Right atrium auricular region (tissue), 2 donors: ENCODE measurements at regions not wholly inside any gene's neighbourhood (a gene's known extent, or its start where the extent isn't known, plus 50 kb on each side); places are given as distances from the start of the nearest gene placed in this dataset.

Experiments used
- DNase-seq: peaks from one replicate; pipeline ENCODE4 v3.0.0-alpha.2; 2019; ENCODE audit warnings: low spot score
- H3K27ac ChIP-seq, 2 donors: fragments of 200-600 bp; sonication (generic); 1 replicate in 1 of 2; 2 replicates in 1 of 2; pipeline ENCODE4 v1.5.1; 2016 to 2019
- H3K27me3 ChIP-seq, 2 donors: fragments of 200-600 bp; sonication (generic); one replicate each; pipeline versions ENCODE4 v1.5.1 to v1.6.0; 2017 to 2019
- H3K36me3 ChIP-seq: fragments of 200-600 bp; sonication (generic); one replicate; pipeline ENCODE4 v1.5.1; 2016
- H3K4me1 ChIP-seq, 2 donors: fragments of 200-600 bp; sonication (generic); one replicate each; pipeline versions ENCODE4 v1.5.1 to v1.6.0; 2017 to 2019
- H3K4me3 ChIP-seq, 2 donors: fragments of 200-600 bp; sonication (generic); 1 replicate in 1 of 2; 2 replicates in 1 of 2; pipeline ENCODE4 v1.5.1; 2017 to 2019; ENCODE audit warnings: mild to moderate bottlenecking in 1 of 2, moderate library complexity in 1 of 2
- H3K9me3 ChIP-seq, 2 donors: fragments of 200-600 bp; sonication (generic); one replicate each; pipeline ENCODE4 v1.5.1; 2019
- CTCF ChIP-seq, 2 donors: fragments of 200-600 bp; sonication (generic); IDR thresholded peaks; one replicate each; pipeline ENCODE4 v1.5.1; 2019; ENCODE audit warnings: antibody characterized with exemption in 2 of 2

- Histone ChIP-seq H3K9me3 (no peaks in the 10 kb centered on the region), H3K27me3 (no peaks in the 10 kb centered on the region), H3K4me1 (peaks cover 0 to 19% of the 10 kb centered on the region in 2 donors), H3K36me3 (no peaks in the 10 kb centered on the region), H3K4me3 (no peak overlapping the region), H3K27ac (peak overlapping the region in 1 of 2 donors; percentile 21)
- DNase-seq, result no peak
- no peak for TF ChIP-seq CTCF (IDR thresholded peaks at IDR 0.05)
Measured at GRCh38 chr2:41878716-41879234, 169.0 kb upstream of the PKDCC start.

- no peak for DNase-seq
- Histone ChIP-seq H3K27ac (peak overlapping the region in 1 of 2 donors; percentile 21), H3K9me3 (no peaks in the 10 kb centered on the region), H3K4me3 (no peak overlapping the region), H3K27me3 (no peaks in the 10 kb centered on the region), H3K4me1 (peaks cover 0 to 19% of the 10 kb centered on the region in 2 donors), H3K36me3 (no peaks in the 10 kb centered on the region)
- TF ChIP-seq CTCF (IDR thresholded peaks at IDR 0.05), result no peak
Measured at GRCh38 chr2:41879235-41879916, 168.4 kb upstream of the PKDCC start.

GRCh38 chr2:41880561-41881243 is 167.1 kb upstream of the PKDCC start:
- no peak for TF ChIP-seq CTCF (IDR thresholded peaks at IDR 0.05)

GRCh38 chr2:41881249-41881648 is 166.6 kb upstream of the PKDCC start:
- DNase-seq, result no peak
- H3K9me3 ChIP-seq, result no peaks in the 10 kb centered on the region
- no peak for TF ChIP-seq CTCF (IDR thresholded peaks at IDR 0.05)
- H3K27ac ChIP-seq, result no peak overlapping the region
- no peaks in the 10 kb centered on the region for H3K27me3 ChIP-seq
- peaks cover 0 to 20% of the 10 kb centered on the region in 2 donors for H3K4me1 ChIP-seq
- H3K4me3 ChIP-seq, result no peak overlapping the region
- no peaks in the 10 kb centered on the region for H3K36me3 ChIP-seq

More at GRCh38 chr2:41880561-41881243, 167.1 kb upstream of the PKDCC start:
- Histone ChIP-seq H3K9me3 (no peaks in the 10 kb centered on the region), H3K27ac (no peak overlapping the region), H3K4me3 (no peak overlapping the region), H3K27me3 (no peaks in the 10 kb centered on the region), H3K4me1 (peaks cover 0 to 19% of the 10 kb centered on the region in 2 donors), H3K36me3 (no peaks in the 10 kb centered on the region)
- no peak for DNase-seq

- Histone ChIP-seq H3K9me3 (no peaks in the 10 kb centered on the region), H3K4me3 (no peak overlapping the region), H3K4me1 (peaks cover 0 to 13% of the 10 kb centered on the region in 2 donors), H3K36me3 (no peaks in the 10 kb centered on the region), H3K27me3 (no peaks in the 10 kb centered on the region), H3K27ac (no peak overlapping the region)
- no peak for DNase-seq
- TF ChIP-seq CTCF (IDR thresholded peaks at IDR 0.05), result no peak
Measured at GRCh38 chr2:41884718-41885117, 163.1 kb upstream of the PKDCC start.
